ENCODE measurements at regions not wholly inside any gene's neighbourhood (a gene's known extent, or its start where the extent isn't known, plus 50 kb on each side); places are given as distances from the start of the nearest gene placed in this dataset.

DNA sequence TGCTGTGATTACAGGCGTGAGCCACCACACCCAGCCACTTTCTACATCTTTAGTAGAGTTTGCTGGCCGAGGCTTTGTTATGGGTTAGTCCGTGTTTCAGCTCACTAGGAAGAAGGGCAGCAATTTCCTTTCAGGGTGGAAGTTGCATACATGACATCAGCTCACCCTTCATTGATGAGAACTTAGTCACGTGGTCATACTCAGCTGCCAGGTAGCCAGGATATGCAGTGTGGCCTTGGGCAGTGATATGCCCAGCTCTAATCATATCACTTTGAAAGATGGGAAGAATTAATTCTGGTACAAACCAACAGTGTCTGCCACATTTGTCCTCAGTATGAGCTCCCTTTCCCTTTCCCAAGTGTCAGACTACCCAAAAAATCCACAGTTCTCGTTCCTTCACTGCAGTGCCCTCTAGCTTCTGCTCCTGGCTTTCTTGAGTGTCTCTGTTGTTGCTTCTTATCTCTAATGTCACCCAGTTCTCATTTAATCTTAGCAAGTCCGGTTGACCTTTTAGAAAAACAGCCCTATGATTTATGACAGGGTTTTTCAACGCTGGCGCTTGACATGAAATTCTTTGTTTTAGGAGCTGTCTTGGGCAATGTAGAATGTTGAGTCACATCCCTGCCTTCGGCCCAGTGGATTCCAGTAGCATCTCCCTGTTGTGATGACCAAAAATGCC, 108.7 kb upstream of the ITGB1 start:
- DNase-seq = no peak

GRCh38 chr10:33065111-33065510, 107.1 kb upstream of the ITGB1 start:
- DNase-seq = no peak

- DNase-seq = no peak
These were observed 106.7 kb upstream of the ITGB1 start for GRCh38 chr10:33064706-33065105.

DNA sequence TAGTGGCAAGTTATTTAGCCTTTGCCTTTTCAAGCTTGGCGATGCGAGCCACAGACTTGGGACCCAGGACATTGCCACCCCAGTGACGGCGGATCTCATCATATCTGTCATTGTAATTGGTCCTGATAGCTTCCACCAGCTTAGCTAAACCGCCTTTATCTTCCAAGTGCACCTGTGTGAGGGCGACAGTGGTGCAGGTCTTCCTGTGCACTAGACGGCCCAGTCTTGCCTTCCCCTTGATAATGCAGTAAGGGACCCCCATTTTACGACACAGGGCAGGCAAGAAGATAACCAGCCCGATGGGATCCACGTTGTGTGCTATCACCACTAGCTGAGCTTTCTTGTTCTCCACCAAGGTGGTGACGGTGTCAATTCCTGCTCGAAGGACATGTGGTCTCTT, 99.6 kb upstream of the ITGB1 start:
- DNase-seq = no peak

GRCh38 chr10:33056828-33057596, 99.0 kb upstream of the ITGB1 start:
- DNase-seq = no peak

GRCh38 chr10:33055625-33056024, 97.6 kb upstream of the ITGB1 start:
- DNase-seq = no peak

- no peak for DNase-seq
These were observed 95.1 kb upstream of the ITGB1 start for GRCh38 chr10:33052915-33053810.

- DNase-seq = no peak
These were observed 94.3 kb upstream of the ITGB1 start for GRCh38 chr10:33052263-33052875.

GRCh38 chr10:33049963-33050920, 92.2 kb upstream of the ITGB1 start:
- DNase-seq = peak; percentile 39

DNA sequence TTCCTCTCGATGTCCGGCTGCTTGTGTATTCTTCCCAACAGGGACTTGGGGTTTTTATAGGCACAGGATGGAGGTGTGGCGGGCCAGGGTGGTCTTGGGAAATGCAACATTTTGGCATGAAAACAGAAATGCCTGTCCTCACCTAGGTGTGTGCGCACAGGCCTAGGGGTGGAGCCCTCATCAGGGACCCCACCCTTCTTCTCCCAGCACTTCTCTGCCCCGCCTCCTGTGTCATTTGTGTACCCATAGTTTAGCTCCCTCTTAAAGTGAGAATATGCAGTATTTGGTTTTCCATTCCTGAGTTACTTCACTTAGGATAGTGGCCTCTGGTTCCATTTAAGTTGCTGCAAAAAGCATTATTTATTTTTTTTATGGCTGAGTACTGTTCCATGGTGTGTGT, 90.2 kb upstream of the ITGB1 start:
- DNase-seq = no peak

DNA sequence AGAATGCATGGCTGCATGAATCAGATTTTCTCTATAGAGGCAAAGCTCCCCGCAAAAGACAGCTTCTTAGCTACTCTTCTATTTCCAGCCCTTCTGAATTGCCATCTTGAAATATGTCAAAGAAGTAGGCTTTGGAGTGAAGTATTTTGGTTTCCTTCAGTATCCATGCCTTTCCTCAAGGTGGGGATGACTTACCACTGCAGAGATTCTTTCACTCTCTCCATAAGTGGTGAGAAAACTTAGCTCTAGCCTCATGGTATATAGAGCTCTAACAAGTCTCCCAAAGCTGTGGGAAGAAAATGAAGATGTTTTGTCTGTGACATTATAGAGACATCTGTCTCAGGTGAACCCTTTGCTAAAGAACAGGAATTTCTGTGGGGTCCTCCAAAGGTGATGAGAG, 89.6 kb upstream of the ITGB1 start:
- no peak for DNase-seq

- no peak for DNase-seq
These were observed 88.8 kb upstream of the ITGB1 start for GRCh38 chr10:33046792-33047191.

DNA sequence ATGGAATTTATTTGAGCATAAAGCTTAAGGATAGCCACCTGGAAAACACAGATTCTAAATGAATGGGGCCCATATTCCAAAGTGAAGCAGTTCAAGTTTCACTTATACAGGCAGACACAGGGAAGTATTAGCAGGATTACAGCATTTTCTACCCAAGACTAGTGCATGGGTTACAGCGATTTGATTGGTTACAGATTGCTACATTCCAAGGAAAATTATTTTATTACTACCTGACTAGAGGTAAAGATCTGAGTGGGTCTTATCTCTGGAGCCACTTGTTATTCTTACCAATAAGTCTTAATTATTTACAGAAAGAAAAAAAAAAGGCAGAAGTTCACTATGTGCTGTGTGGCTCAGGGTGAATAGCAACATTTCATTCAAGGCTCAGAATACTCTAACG, 87.4 kb upstream of the ITGB1 start:
- DNase-seq = no peak

DNA sequence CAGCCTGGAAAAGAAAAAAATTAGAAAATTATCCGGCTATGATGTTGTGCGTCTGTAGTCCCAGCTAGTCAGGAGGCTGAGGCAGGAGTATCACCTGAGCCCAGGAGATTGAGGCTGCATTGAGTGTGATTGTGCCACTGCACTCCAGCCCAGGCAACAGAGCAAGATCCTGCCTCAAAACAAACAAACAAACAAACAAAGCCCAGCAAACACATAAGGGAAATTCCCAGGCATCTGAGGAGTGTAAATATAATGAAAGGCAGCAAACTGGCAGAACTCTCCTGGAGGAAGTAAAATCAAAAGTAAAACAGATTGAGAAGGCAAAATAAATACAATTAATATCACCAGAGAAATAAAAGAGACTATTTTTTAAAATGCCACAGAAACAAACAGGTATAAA, 84.5 kb upstream of the ITGB1 start:
- no peak for DNase-seq

DNA sequence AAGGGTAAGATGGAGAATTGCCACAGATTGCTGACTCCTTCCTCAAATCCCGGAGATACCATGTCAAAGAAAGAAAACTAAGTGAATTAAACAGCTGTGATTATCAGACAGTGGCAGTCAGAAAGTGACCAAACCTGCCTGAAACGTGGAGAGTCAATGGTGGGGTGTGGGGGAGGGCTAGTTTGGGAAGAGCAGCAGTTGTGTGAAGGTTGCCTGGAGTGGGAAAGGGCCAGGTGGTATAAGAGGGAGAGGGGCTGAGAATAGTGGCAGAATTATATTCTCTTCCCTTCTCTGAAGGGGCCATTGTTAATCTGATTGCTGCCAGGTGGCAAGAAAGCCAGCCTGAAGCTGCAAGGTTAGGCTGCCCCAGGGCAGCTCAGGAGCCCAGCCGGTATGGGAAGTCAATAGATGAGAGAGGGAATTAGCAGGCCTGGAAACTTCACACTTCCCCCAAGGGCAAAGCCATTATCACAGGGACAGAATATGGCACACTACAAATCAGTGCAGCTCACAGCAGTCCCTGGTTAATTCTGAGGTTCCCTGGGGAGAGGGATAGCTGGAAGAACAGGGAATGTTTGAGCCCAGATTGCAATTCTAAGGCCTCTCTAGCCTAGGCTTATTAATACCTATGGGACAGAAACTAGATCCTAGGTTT, 83.9 kb upstream of the ITGB1 start:
- no peak for DNase-seq

- no peak for DNase-seq
These were observed 82.4 kb upstream of the ITGB1 start for GRCh38 chr10:33040436-33040835.

- no peak for DNase-seq
These were observed 81.2 kb upstream of the ITGB1 start for GRCh38 chr10:33039181-33039580.

GRCh38 chr10:33038672-33039071, 80.6 kb upstream of the ITGB1 start:
- no peak for DNase-seq

DNA sequence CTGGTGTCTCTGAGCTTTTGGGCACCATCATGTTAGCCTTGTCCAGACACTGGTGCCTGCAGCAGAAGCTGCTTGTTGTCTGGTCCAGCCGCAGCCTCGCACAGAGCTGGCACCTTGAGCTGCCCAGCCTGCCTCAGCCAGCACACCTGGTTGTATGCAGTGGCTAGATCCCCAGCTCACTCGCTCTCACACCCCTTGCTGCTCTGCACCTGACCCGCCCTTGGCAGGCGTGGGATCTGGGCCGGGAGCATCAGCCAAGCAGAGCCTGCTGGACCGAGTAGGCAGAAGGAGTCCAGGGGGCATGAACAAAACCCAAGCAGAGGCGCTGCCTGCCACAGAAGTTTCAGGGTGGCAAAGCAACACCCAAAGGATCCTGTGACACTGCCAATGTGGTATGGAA, 79.7 kb upstream of the ITGB1 start:
- no peak for DNase-seq

- DNase-seq = no peak
These were observed 78.6 kb upstream of the ITGB1 start for GRCh38 chr10:33036670-33037069.

DNA sequence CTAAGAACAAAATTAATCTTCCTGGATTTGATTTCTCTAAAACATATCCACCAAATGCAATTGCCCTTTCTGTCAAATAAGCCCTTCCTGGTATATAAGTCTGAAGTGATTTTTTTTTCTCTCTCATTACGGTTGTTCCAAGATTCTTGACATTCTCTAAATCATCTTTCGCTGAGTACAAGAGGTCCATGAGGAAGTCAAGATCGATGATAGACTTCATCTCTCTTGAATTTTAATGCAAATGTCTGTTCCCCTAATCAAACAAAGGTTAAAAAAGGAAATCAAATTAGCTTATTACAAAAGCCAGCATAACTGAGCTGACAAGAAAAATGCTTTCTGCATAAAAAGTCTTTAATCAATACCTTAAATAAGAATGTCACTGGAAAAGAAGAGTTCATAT, 77.4 kb upstream of the ITGB1 start:
- DNase-seq = no peak

Data from central memory CD4-positive, alpha-beta T cell (primary cell).